ENCODE measurements at regions not wholly inside any gene's neighbourhood (a gene's known extent, or its start where the extent isn't known, plus 50 kb on each side); places are given as distances from the start of the nearest gene placed in this dataset.

DNA sequence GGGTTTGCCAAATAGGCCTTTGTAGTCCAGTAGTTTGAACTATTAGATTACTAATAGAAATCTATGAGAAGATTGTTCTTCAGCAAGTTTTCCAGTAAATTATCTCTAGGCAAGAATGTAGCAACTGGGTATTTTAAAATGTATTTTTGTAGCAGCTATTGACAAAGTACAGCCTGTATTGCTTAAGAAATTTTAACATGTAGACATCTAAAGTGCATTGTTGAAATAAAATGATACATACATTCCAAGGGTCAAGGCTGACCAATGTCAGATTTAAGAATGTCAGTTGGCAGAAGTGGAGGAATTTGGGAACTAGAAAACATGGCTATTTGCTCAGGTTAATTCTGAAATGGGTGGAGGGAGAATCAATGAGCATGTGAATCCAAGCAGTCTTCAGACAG is 57.5 kb upstream of the ZSWIM6 start:
- no peak overlapping the region for H3K4me3 Mint-ChIP-seq
- H3K27ac Mint-ChIP-seq: no peak overlapping the region
- no peaks in the 10 kb centered on the region for H3K27me3 Mint-ChIP-seq
- no peak for TF ChIP-seq CTCF (IDR thresholded peaks at IDR 0.05)
- peaks cover 20% of the 10 kb centered on the region for H3K4me1 Mint-ChIP-seq (ENCODE audit: low read depth)
- ChIA-PET CTCF (interaction anchor here (1.0 kb wide), 1 partner anchor 384 kb away, joined by 3 read pairs; no protein-coding TSS in a partner anchor), POLR2A (no interaction called here)
- DNase-seq: no peak
- no peaks in the 10 kb centered on the region for H3K36me3 Mint-ChIP-seq (ENCODE audit: low read depth)
- intact Hi-C loops (cut with micrococcal nuclease): loop anchor here (10.0 kb wide), 1 partner anchor 220 kb away; no protein-coding TSS in a partner anchor
- ATAC-seq: no peak
- no peaks in the 10 kb centered on the region for H3K9me3 Mint-ChIP-seq

DNA sequence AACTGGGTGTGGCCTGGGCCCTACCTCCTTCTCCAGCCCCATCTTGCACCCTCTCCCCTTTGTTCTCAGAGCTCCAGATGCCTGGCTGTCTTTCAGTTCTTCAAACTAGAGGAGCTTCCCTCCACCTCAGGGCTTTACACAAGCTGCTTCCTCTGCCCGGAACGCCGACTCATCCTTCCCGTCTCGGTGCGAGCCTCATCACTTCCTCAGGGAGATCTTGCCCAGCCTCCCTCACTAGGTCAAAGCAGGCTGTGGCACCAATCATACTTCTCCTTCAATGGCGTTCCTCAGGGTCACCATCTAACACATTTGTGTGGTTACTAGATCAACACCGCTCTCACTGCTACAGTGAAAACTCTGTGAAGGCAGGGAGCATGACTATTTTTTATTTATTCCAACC is 56.2 kb upstream of the ZSWIM6 start:
- POLR2A ChIA-PET: no interaction called here
- Mint-ChIP-seq H3K27me3 (no peaks in the 10 kb centered on the region), H3K36me3 (ENCODE audit: low read depth) (no peaks in the 10 kb centered on the region), H3K9me3 (no peaks in the 10 kb centered on the region), H3K4me3 (no peak overlapping the region), H3K4me1 (ENCODE audit: low read depth) (peaks cover 29% of the 10 kb centered on the region), H3K27ac (peak overlapping the region; percentile 23)
- ATAC-seq: peak; percentile 14
- TF ChIP-seq CTCF (IDR thresholded peaks at IDR 0.05): no peak
- intact Hi-C loops (cut with micrococcal nuclease): loop anchor here (5.0 to 10.0 kb wide), 2 partner anchors 51 to 221 kb away; no protein-coding TSS in a partner anchor
- CTCF ChIA-PET: no interaction called here
- peak; percentile 15 for DNase-seq

GRCh38 chr5:61277190-61277589 is 54.9 kb upstream of the ZSWIM6 start:
- ChIA-PET POLR2A (interaction anchor here (0.6 kb wide), 1 partner anchor 304 kb away, joined by 4 read pairs; no protein-coding TSS in a partner anchor), CTCF (interaction anchor here (1.0 to 1.8 kb wide), 3 partner anchors 53 to 382 kb away, joined by 3 to 5 read pairs (median 3); no protein-coding TSS in a partner anchor)
- no peak for TF ChIP-seq CTCF (IDR thresholded peaks at IDR 0.05)
- Mint-ChIP-seq H3K27me3 (no peaks in the 10 kb centered on the region), H3K4me1 (ENCODE audit: low read depth) (peaks cover 34% of the 10 kb centered on the region), H3K9me3 (no peaks in the 10 kb centered on the region), H3K4me3 (peak overlapping the region; percentile 12), H3K27ac (peak overlapping the region; percentile 72), H3K36me3 (ENCODE audit: low read depth) (no peaks in the 10 kb centered on the region)
- peak; percentile 34 for DNase-seq
- ATAC-seq: peak; percentile 45
- intact Hi-C loops (cut with micrococcal nuclease): loop anchor here (5.0 to 10.0 kb wide), 2 partner anchors 50 to 222 kb away; no protein-coding TSS in a partner anchor

- POLR2A ChIA-PET: no interaction called here
- DNase-seq (no peak), ATAC-seq (no peak)
- intact Hi-C loops (cut with micrococcal nuclease): loop anchor here (5.0 to 10.0 kb wide), 2 partner anchors 50 to 223 kb away; no protein-coding TSS in a partner anchor
- Mint-ChIP-seq H3K27me3 (no peaks in the 10 kb centered on the region), H3K4me3 (peak overlapping the region; percentile 12), H3K36me3 (ENCODE audit: low read depth) (no peaks in the 10 kb centered on the region), H3K9me3 (no peaks in the 10 kb centered on the region), H3K4me1 (ENCODE audit: low read depth) (peaks cover 34% of the 10 kb centered on the region), H3K27ac (no peak overlapping the region)
- CTCF ChIA-PET: interaction anchor here (1.0 to 1.8 kb wide), 4 partner anchors 52 to 382 kb away, joined by 3 to 5 read pairs (median 4); no protein-coding TSS in a partner anchor
- no peak for TF ChIP-seq CTCF (IDR thresholded peaks at IDR 0.05)
Observed at GRCh38 chr5:61277781-61278180, 54.3 kb upstream of the ZSWIM6 start.

DNA sequence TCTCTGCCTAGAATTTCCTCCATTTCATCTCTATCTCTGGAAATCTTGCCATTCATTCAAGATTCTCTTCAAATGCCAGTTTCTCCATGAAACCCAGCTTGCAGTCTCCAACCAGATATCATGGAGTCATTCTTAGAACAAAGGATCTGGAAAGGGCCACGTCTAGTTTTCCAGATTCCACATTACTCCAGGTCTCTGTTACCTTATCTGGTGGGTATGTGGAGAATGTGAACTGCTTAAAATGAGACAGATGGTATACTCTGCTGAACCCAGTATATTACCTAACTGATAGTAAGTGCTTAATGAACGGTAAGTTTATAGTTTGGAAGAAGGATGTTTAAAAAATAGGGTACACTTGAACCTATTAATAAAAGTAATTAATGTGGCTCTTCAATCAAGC is 52.3 kb upstream of the ZSWIM6 start:
- Mint-ChIP-seq H3K27ac (no peak overlapping the region), H3K27me3 (no peaks in the 10 kb centered on the region), H3K36me3 (ENCODE audit: low read depth) (no peaks in the 10 kb centered on the region), H3K4me3 (no peak overlapping the region), H3K9me3 (no peaks in the 10 kb centered on the region), H3K4me1 (ENCODE audit: low read depth) (peaks cover 34% of the 10 kb centered on the region)
- TF ChIP-seq CTCF (IDR thresholded peaks at IDR 0.05): no peak
- CTCF ChIA-PET: interaction anchor here (0.9 to 1.3 kb wide), 2 partner anchors 10 to 51 kb away, joined by 3 to 4 read pairs; no protein-coding TSS in a partner anchor
- POLR2A ChIA-PET: interaction anchor here (1.0 to 1.6 kb wide), 2 partner anchors 52 to 117 kb away, joined by 3 to 5 read pairs; partner anchors contain the start of genes SMIM15 and ZSWIM6
- intact Hi-C loops (cut with micrococcal nuclease): loop anchor here (5.0 to 10.0 kb wide), 2 partner anchors 48 to 225 kb away; no protein-coding TSS in a partner anchor
- DNase-seq (no peak), ATAC-seq (no peak)
